H9 (cell line): ENCODE measurements at regions not wholly inside any gene's neighbourhood (a gene's known extent, or its start where the extent isn't known, plus 50 kb on each side); places are given as distances from the start of the nearest gene placed in this dataset.

Experiments used
- DNase-seq: peaks from one replicate; pipeline ENCODE4 v3.0.0-alpha.2; 2017
- H2AFZ ChIP-seq: one replicate; pipeline ENCODE4 v1.6.1; 2013; ENCODE audit warnings: mild to moderate bottlenecking, low read length, control low read depth, moderate library complexity
- H2AK5ac ChIP-seq: 2 replicates; pipeline ENCODE4 v1.6.1; 2013; ENCODE audit warnings: low read length, control low read depth, mixed read lengths; ENCODE audit not compliant: insufficient read length
- H2BK120ac ChIP-seq: one replicate; pipeline ENCODE4 v1.6.1; 2013; ENCODE audit warnings: low read depth, mild to moderate bottlenecking, low read length, control low read depth, inconsistent platforms; ENCODE audit not compliant: poor library complexity, severe bottlenecking
- H2BK12ac ChIP-seq: 2 replicates; pipeline ENCODE4 v1.6.1; 2013; ENCODE audit warnings: low read length, control low read depth, mixed read lengths, low read depth; ENCODE audit not compliant: insufficient read length
- H2BK15ac ChIP-seq: 2 replicates; pipeline ENCODE4 v1.6.1; 2013; ENCODE audit warnings: low read depth, low read length, control low read depth
- H2BK20ac ChIP-seq: one replicate; pipeline ENCODE4 v1.6.1; 2013; ENCODE audit warnings: low read depth, mild to moderate bottlenecking, low read length, control low read depth, inconsistent platforms; ENCODE audit not compliant: poor library complexity, severe bottlenecking
- H2BK5ac ChIP-seq: 2 replicates; pipeline ENCODE4 v1.6.1; 2013; ENCODE audit warnings: low read length, control low read depth, mixed read lengths; ENCODE audit not compliant: insufficient read length
- H3K14ac ChIP-seq: 2 replicates; pipeline ENCODE4 v1.6.1; 2013; ENCODE audit warnings: low read length, control low read depth; ENCODE audit not compliant: insufficient read depth
- H3K18ac ChIP-seq: 2 replicates; pipeline ENCODE4 v1.6.1; 2013; ENCODE audit warnings: low read depth, mild to moderate bottlenecking, mixed read lengths, low read length, control low read depth; ENCODE audit not compliant: insufficient read length
- H3K23ac ChIP-seq: 2 replicates; pipeline ENCODE4 v1.6.1; 2013; ENCODE audit warnings: low read length, control low read depth, mixed read lengths, low read depth; ENCODE audit not compliant: insufficient read length
- H3K23me2 ChIP-seq: 2 replicates; pipeline ENCODE4 v1.6.1; 2013; ENCODE audit warnings: low read depth, mild to moderate bottlenecking, mixed read lengths, low read length, control low read depth; ENCODE audit not compliant: insufficient read length, poor library complexity, severe bottlenecking
- H3K27ac ChIP-seq: 2 replicates; pipeline ENCODE4 v1.5.1; 2013; ENCODE audit warnings: low read length, control low read depth, mixed read lengths, low read depth; ENCODE audit not compliant: insufficient read length
- H3K27me3 ChIP-seq: 2 replicates; pipeline ENCODE4 v1.6.1; 2013; ENCODE audit warnings: low read length, control low read depth, inconsistent platforms; ENCODE audit not compliant: insufficient read depth
- H3K4ac ChIP-seq: 2 replicates; pipeline ENCODE4 v1.6.1; 2013; ENCODE audit warnings: low read depth, mild to moderate bottlenecking, control low read depth, inconsistent platforms, low read length, moderate library complexity
- H3K4me1 ChIP-seq: 2 replicates; pipeline ENCODE4 v1.6.1; 2013; ENCODE audit warnings: low read length, control low read depth, inconsistent platforms; ENCODE audit not compliant: insufficient read depth
- H3K4me2 ChIP-seq: 2 replicates; pipeline ENCODE4 v1.6.1; 2013; ENCODE audit warnings: low read length, control low read depth, mixed read lengths; ENCODE audit not compliant: insufficient read length, insufficient read depth
- H3K56ac ChIP-seq: 2 replicates; pipeline ENCODE4 v1.6.1; 2013; ENCODE audit warnings: low read depth, mild to moderate bottlenecking, mixed read lengths, low read length, control low read depth; ENCODE audit not compliant: insufficient read length
- H3K79me1 ChIP-seq: 2 replicates; pipeline ENCODE4 v1.6.1; 2013; ENCODE audit warnings: low read depth, mild to moderate bottlenecking, moderate library complexity, low read length, control low read depth, inconsistent platforms; ENCODE audit not compliant: insufficient read depth, poor library complexity, severe bottlenecking
- H3K79me2 ChIP-seq: 2 replicates; pipeline ENCODE4 v1.6.1; 2013; ENCODE audit warnings: low read length, control low read depth, inconsistent platforms; ENCODE audit not compliant: insufficient read depth
- H3K9ac ChIP-seq: 2 replicates; pipeline ENCODE4 v1.6.1; 2013; ENCODE audit warnings: low read length, control low read depth, mixed read lengths; ENCODE audit not compliant: insufficient read length; ENCODE audit errors: extremely low read depth
- H3K9me3 ChIP-seq: one replicate; pipeline ENCODE4 v1.6.1; 2013; ENCODE audit warnings: low read depth, low read length, inconsistent platforms; ENCODE audit not compliant: control insufficient read depth
- H3T11ph ChIP-seq: one replicate; pipeline ENCODE4 v1.6.1; 2013; ENCODE audit warnings: mild to moderate bottlenecking, low read length, control low read depth, inconsistent platforms
- H4K20me1 ChIP-seq: one replicate; pipeline ENCODE4 v1.6.1; 2013; ENCODE audit not compliant: control insufficient read depth, insufficient read length, insufficient read depth
- H4K5ac ChIP-seq: 2 replicates; pipeline ENCODE4 v1.6.1; 2013; ENCODE audit warnings: low read depth, mild to moderate bottlenecking, mixed read lengths, low read length, control low read depth; ENCODE audit not compliant: insufficient read length
- H4K8ac ChIP-seq: replicated peaks from 2 replicates; pipeline ENCODE4 v1.6.1; 2013; ENCODE audit warnings: low read length, control low read depth, mixed read lengths, low read depth; ENCODE audit not compliant: insufficient read length
- H4K91ac ChIP-seq: 2 replicates; pipeline ENCODE4 v1.6.1; 2013; ENCODE audit warnings: low read depth, mild to moderate bottlenecking, moderate library complexity, mixed read lengths, low read length, control low read depth; ENCODE audit not compliant: insufficient read length
- H3K27ac Mint-ChIP-seq, 3 experiments: 2 replicates in 2 of 3; 3 replicates in 1 of 3; pipeline ENCODE4 v1.8.0; 2020 to 2021; ENCODE audit warnings: mixed read lengths in 3 of 3, mild to moderate bottlenecking in 1 of 3, moderate library complexity in 1 of 3
- H3K27me3 Mint-ChIP-seq: 2 replicates; pipeline ENCODE4 v1.8.0; 2021; ENCODE audit warnings: low read depth, mild to moderate bottlenecking, moderate library complexity, mixed read lengths
- H3K36me3 Mint-ChIP-seq, 3 experiments: 2 replicates in 2 of 3; 3 replicates in 1 of 3; pipeline ENCODE4 v1.8.0; 2020 to 2021; ENCODE audit warnings: low read depth in 3 of 3, mixed read lengths in 3 of 3; ENCODE audit not compliant: insufficient read depth in 1 of 3
- H3K4me1 Mint-ChIP-seq, 2 experiments: 2 replicates each; pipeline ENCODE4 v1.8.0; 2020; ENCODE audit warnings: mixed read lengths in 2 of 2
- H3K4me3 Mint-ChIP-seq, 2 experiments: 2 replicates in 1 of 2; 3 replicates in 1 of 2; pipeline ENCODE4 v1.8.0; 2020 to 2021; ENCODE audit warnings: mild to moderate bottlenecking in 2 of 2, mixed read lengths in 2 of 2, moderate library complexity in 1 of 2
- H3K9me3 Mint-ChIP-seq, 2 experiments: 2 replicates in 1 of 2; 3 replicates in 1 of 2; pipeline ENCODE4 v1.8.0; 2020; ENCODE audit warnings: mild to moderate bottlenecking in 2 of 2, mixed read lengths in 2 of 2, moderate library complexity in 1 of 2
- WGBS: extraction: QIAGEN DNeasy Blood & Tissue Kit; methylation state at CpG from one replicate; pipeline ENCODE4 v1.1.7; 2013; ENCODE audit warnings: missing lambda C conversion rate, low lambda C conversion rate, mixed read lengths; ENCODE audit not compliant: insufficient read length; ENCODE audit errors: extremely low coverage; 5-methylcytosine and 5-hydroxymethylcytosine counted together
- TF ChIP-seq, protein P1 (sequence below): fragments of 200-600 bp; sonication (generic); conservative IDR thresholded peaks from 3 replicates; pipeline ENCODE4 v1.8.0; 2021; ENCODE audit warnings: antibody characterized with exemption, mild to moderate bottlenecking

DNA sequence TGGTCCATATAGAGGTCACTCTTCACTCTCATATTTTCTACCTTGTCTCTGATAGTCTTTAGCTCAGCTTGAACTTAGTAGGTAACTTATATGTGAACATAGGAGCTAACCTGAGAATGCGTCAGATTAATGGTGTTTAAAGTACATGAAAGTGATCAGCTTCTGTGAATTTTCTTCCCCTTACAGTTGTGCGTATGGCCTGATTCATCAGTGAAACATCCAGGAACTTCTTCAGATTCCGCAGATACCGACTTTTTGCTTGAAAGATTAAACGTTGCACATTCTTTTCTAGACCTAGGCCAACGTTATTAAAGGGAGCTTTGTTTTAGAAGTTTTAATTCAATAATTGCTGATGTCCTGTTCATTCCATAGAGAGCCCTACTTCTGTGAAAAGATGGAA is 1945.1 kb upstream of the SEL1L start:
- no peaks in the 10 kb centered on the region for H3K9me3 Mint-ChIP-seq
- H4K5ac ChIP-seq, result no peak overlapping the region
- H3K36me3 Mint-ChIP-seq, result no peaks in the 10 kb centered on the region

More for the DNA sequence above, 1945.1 kb upstream of the SEL1L start:
- no peak overlapping the region for H4K91ac ChIP-seq
- H3K18ac ChIP-seq, result no peak overlapping the region
- Mint-ChIP-seq H3K4me1 (no peaks in the 10 kb centered on the region), H3K27me3 (no peaks in the 10 kb centered on the region), H3K4me3 (no peak overlapping the region), H3K27ac (no peak overlapping the region)
- no peaks in the 10 kb centered on the region for H3K4me1 ChIP-seq
- TF ChIP-seq, protein P1, sequence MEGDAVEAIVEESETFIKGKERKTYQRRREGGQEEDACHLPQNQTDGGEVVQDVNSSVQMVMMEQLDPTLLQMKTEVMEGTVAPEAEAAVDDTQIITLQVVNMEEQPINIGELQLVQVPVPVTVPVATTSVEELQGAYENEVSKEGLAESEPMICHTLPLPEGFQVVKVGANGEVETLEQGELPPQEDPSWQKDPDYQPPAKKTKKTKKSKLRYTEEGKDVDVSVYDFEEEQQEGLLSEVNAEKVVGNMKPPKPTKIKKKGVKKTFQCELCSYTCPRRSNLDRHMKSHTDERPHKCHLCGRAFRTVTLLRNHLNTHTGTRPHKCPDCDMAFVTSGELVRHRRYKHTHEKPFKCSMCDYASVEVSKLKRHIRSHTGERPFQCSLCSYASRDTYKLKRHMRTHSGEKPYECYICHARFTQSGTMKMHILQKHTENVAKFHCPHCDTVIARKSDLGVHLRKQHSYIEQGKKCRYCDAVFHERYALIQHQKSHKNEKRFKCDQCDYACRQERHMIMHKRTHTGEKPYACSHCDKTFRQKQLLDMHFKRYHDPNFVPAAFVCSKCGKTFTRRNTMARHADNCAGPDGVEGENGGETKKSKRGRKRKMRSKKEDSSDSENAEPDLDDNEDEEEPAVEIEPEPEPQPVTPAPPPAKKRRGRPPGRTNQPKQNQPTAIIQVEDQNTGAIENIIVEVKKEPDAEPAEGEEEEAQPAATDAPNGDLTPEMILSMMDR, result no peak
- no peak overlapping the region for H3K56ac ChIP-seq
- no peaks in the 10 kb centered on the region for H4K20me1 ChIP-seq
- no peaks in the 10 kb centered on the region for H3K9me3 ChIP-seq
- no peak overlapping the region for H2BK12ac ChIP-seq
- H3K4ac ChIP-seq, result no peak overlapping the region
- no peak for DNase-seq
- no peaks in the 10 kb centered on the region for H3K23me2 ChIP-seq
- no peak overlapping the region for H2BK120ac ChIP-seq
- no peak overlapping the region for H3K9ac ChIP-seq
- no peak overlapping the region for H3K4me2 ChIP-seq
- no peak overlapping the region for H2BK5ac ChIP-seq
- H3K14ac ChIP-seq, result no peak overlapping the region
- H3K23ac ChIP-seq, result no peak overlapping the region
- no peak overlapping the region for H3K27ac ChIP-seq
- H3K27me3 ChIP-seq, result no peaks in the 10 kb centered on the region
- no peak overlapping the region for H3T11ph ChIP-seq
- no peak overlapping the region for H2BK20ac ChIP-seq
- no peaks in the 10 kb centered on the region for H3K79me1 ChIP-seq
- H2AFZ ChIP-seq, result no peak overlapping the region
- no peak overlapping the region for H2AK5ac ChIP-seq
- no peaks in the 10 kb centered on the region for H3K79me2 ChIP-seq
- H4K8ac ChIP-seq, result no peak overlapping the region
- no CpG with 5 or more reads among the region's 6 CpGs for WGBS
- H2BK15ac ChIP-seq, result no peak overlapping the region
